IMR-90 (cell line): ENCODE measurements at regions not wholly inside any gene's neighbourhood (a gene's known extent, or its start where the extent isn't known, plus 50 kb on each side); places are given as distances from the start of the nearest gene placed in this dataset.

Source experiments
- CEBPB ChIP-seq: IDR thresholded peaks from 2 replicates; pipeline ENCODE4 v1.6.1; 2012; ENCODE audit warnings: low read depth, low read length, improper control_type of control experiment
- CHD1 ChIP-seq: IDR thresholded peaks from 2 replicates; pipeline ENCODE4 v1.6.1; 2012; ENCODE audit warnings: low read depth, low read length, improper control_type of control experiment
- FOS ChIP-seq: fragments of 150-350 bp; IDR thresholded peaks from 2 replicates; pipeline ENCODE4 v1.6.1; 2016; ENCODE audit warnings: low read depth, low read length
- POLR2A ChIP-seq: IDR thresholded peaks from 2 replicates; pipeline ENCODE4 v1.6.1; 2012; ENCODE audit warnings: mild to moderate bottlenecking, low read depth, low read length
- RCOR1 ChIP-seq: IDR thresholded peaks from 2 replicates; pipeline ENCODE4 v1.6.1; 2012; ENCODE audit warnings: mild to moderate bottlenecking, low read length, improper control_type of control experiment; ENCODE audit not compliant: insufficient replicate concordance
- RFX5 ChIP-seq: IDR thresholded peaks from 2 replicates; pipeline ENCODE4 v1.8.0; 2012; ENCODE audit warnings: low read depth, mild to moderate bottlenecking, low read length, moderate library complexity
- TF ChIP-seq, protein P1 (sequence below): conservative IDR thresholded peaks from 2 replicates; pipeline ENCODE4 v1.5.1; 2012; ENCODE audit warnings: mild to moderate bottlenecking, low read depth, low read length, improper control_type of control experiment
- TF ChIP-seq, protein P2 (sequence below): fragments of 150-350 bp; IDR thresholded peaks from 2 replicates; pipeline ENCODE4 v1.6.1; 2017; ENCODE audit warnings: mild to moderate bottlenecking, antibody characterized with exemption, low read length, low read depth

GRCh38 chr15:29873947-29874411 is 51.7 kb upstream of the TJP1 start:
- TF ChIP-seq, protein P1, sequence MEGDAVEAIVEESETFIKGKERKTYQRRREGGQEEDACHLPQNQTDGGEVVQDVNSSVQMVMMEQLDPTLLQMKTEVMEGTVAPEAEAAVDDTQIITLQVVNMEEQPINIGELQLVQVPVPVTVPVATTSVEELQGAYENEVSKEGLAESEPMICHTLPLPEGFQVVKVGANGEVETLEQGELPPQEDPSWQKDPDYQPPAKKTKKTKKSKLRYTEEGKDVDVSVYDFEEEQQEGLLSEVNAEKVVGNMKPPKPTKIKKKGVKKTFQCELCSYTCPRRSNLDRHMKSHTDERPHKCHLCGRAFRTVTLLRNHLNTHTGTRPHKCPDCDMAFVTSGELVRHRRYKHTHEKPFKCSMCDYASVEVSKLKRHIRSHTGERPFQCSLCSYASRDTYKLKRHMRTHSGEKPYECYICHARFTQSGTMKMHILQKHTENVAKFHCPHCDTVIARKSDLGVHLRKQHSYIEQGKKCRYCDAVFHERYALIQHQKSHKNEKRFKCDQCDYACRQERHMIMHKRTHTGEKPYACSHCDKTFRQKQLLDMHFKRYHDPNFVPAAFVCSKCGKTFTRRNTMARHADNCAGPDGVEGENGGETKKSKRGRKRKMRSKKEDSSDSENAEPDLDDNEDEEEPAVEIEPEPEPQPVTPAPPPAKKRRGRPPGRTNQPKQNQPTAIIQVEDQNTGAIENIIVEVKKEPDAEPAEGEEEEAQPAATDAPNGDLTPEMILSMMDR, result no peak
- no peak for TF ChIP-seq RFX5
- no peak for TF ChIP-seq POLR2A
- TF ChIP-seq CEBPB, result no peak
- TF ChIP-seq RCOR1, result no peak
- no peak for TF ChIP-seq CHD1
- no peak for TF ChIP-seq FOS
- TF ChIP-seq, protein P2, sequence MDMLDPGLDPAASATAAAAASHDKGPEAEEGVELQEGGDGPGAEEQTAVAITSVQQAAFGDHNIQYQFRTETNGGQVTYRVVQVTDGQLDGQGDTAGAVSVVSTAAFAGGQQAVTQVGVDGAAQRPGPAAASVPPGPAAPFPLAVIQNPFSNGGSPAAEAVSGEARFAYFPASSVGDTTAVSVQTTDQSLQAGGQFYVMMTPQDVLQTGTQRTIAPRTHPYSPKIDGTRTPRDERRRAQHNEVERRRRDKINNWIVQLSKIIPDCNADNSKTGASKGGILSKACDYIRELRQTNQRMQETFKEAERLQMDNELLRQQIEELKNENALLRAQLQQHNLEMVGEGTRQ, result no peak
